ENCODE measurements at regions not wholly inside any gene's neighbourhood (a gene's known extent, or its start where the extent isn't known, plus 50 kb on each side); places are given as distances from the start of the nearest gene placed in this dataset.

DNA sequence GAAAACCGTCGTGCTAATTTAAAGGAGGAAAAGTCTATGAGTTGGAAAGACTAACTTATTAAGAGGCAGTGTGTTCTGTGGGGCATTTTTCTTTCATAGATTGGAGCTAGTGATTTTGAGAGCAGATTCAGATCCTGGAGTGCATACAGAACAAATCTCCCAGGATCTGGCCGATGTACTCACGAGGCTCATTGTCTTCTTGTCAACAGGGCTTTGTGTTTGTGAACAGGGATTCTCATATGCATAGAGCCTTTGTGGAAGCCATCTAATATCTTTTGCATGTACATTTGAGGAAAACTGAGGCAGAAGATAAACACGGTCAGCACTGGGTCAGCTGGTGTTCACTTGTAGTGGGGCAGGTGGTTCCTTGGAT, 482.9 kb upstream of the TSHZ3 start:
- no peaks in the 10 kb centered on the region for H3K27me3 ChIP-seq (ENCODE audit: insufficient read depth, low read length)
- no peak for DNase-seq (ENCODE audit: insufficient read length, low spot score, missing footprints)
- no peaks in the 10 kb centered on the region for H3K9me3 ChIP-seq (ENCODE audit: low read depth, low read length)
- no peaks in the 10 kb centered on the region for H3K4me1 ChIP-seq (ENCODE audit: insufficient read depth, low read length)
- H3K4me2 ChIP-seq (ENCODE audit: insufficient read depth, low read length) = no peak overlapping the region
- TF ChIP-seq CTCF (IDR thresholded peaks at IDR 0.05; ENCODE audit: extremely low read depth, low read depth, low read length) = no peak
- H4K20me1 ChIP-seq (ENCODE audit: insufficient read depth, low read length) = no peaks in the 10 kb centered on the region
- no peak overlapping the region for H3K27ac ChIP-seq (ENCODE audit: low read depth, low read length)
- H3K36me3 ChIP-seq (ENCODE audit: insufficient read depth, low read length) = no peaks in the 10 kb centered on the region
- no peaks in the 10 kb centered on the region for H3K79me2 ChIP-seq (ENCODE audit: insufficient read depth, low read length)
- H3K4me3 ChIP-seq (ENCODE audit: insufficient read depth, low read length) = no peak overlapping the region
- no peak overlapping the region for H2AFZ ChIP-seq (ENCODE audit: low read length)

DNA sequence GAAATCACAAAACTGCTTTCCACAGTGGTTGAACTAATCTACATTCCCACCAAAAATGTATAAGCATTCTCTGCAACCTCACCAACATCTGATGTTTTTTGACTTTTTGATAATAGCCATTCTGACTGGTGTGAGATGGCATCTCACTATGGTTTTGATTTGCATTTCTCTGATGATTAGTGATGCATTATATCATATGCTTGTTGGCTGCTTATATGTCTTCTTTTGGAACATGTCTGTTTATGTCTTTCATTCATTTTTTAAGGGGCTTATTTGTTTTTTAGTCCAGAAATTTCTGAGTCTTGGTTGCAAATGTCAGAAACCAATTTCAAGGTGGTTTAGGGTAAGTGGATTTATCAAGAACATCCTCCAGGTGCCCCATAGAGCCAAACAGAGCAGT, 484.8 kb upstream of the TSHZ3 start:
- Histone ChIP-seq H3K36me3 (ENCODE audit: insufficient read depth, low read length) (no peaks in the 10 kb centered on the region), H3K9me3 (ENCODE audit: low read depth, low read length) (no peaks in the 10 kb centered on the region), H3K4me1 (ENCODE audit: insufficient read depth, low read length) (no peaks in the 10 kb centered on the region), H3K27ac (ENCODE audit: low read depth, low read length) (no peak overlapping the region), H3K4me3 (ENCODE audit: insufficient read depth, low read length) (no peak overlapping the region), H4K20me1 (ENCODE audit: insufficient read depth, low read length) (no peaks in the 10 kb centered on the region), H3K27me3 (ENCODE audit: insufficient read depth, low read length) (no peaks in the 10 kb centered on the region), H3K79me2 (ENCODE audit: insufficient read depth, low read length) (no peaks in the 10 kb centered on the region), H2AFZ (ENCODE audit: low read length) (no peak overlapping the region), H3K4me2 (ENCODE audit: insufficient read depth, low read length) (no peak overlapping the region)
- DNase-seq (ENCODE audit: insufficient read length, low spot score, missing footprints) = no peak
- TF ChIP-seq CTCF (IDR thresholded peaks at IDR 0.05; ENCODE audit: extremely low read depth, low read depth, low read length) = no peak

- Histone ChIP-seq H3K4me2 (ENCODE audit: insufficient read depth, low read length) (no peak overlapping the region), H3K4me1 (ENCODE audit: insufficient read depth, low read length) (no peaks in the 10 kb centered on the region)
- no peak for DNase-seq (ENCODE audit: insufficient read length, low spot score, missing footprints)
These were observed 489.1 kb upstream of the TSHZ3 start for GRCh38 chr19:31838163-31838815.

DNA sequence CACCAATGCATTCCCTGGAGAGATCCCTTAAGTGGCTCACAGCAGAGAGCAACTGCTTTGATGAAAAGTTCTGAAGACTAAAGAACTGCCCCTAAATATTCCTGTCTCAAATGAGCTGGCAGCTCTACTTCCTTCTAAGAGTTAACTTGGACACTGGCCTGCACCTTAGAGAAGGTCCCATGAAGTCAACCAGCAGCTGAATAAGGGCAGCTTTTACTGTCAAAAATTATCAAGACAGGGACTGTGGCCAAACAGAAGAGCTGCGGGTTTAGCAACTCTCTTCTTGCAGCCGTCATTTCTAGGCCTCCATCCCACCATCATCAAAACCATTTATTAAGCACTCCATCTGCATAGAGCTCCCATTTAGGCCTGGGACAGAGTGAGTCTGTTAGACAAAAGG, 491.1 kb upstream of the TSHZ3 start:
- Histone ChIP-seq H3K79me2 (ENCODE audit: insufficient read depth, low read length) (no peaks in the 10 kb centered on the region), H2AFZ (ENCODE audit: low read length) (no peak overlapping the region), H4K20me1 (ENCODE audit: insufficient read depth, low read length) (no peaks in the 10 kb centered on the region), H3K4me3 (ENCODE audit: insufficient read depth, low read length) (no peak overlapping the region), H3K36me3 (ENCODE audit: insufficient read depth, low read length) (no peaks in the 10 kb centered on the region), H3K4me2 (ENCODE audit: insufficient read depth, low read length) (no peak overlapping the region), H3K27me3 (ENCODE audit: insufficient read depth, low read length) (no peaks in the 10 kb centered on the region), H3K9me3 (ENCODE audit: low read depth, low read length) (peaks cover 2% of the 10 kb centered on the region), H3K27ac (ENCODE audit: low read depth, low read length) (no peak overlapping the region), H3K4me1 (ENCODE audit: insufficient read depth, low read length) (no peaks in the 10 kb centered on the region)
- no peak for TF ChIP-seq CTCF (IDR thresholded peaks at IDR 0.05; ENCODE audit: extremely low read depth, low read depth, low read length)
- no peak for DNase-seq (ENCODE audit: insufficient read length, low spot score, missing footprints)

More at GRCh38 chr19:31838163-31838815, 489.1 kb upstream of the TSHZ3 start:
- Histone ChIP-seq H3K27ac (ENCODE audit: low read depth, low read length) (no peak overlapping the region), H3K4me3 (ENCODE audit: insufficient read depth, low read length) (no peak overlapping the region), H2AFZ (ENCODE audit: low read length) (no peak overlapping the region), H3K27me3 (ENCODE audit: insufficient read depth, low read length) (no peaks in the 10 kb centered on the region), H4K20me1 (ENCODE audit: insufficient read depth, low read length) (no peaks in the 10 kb centered on the region), H3K9me3 (ENCODE audit: low read depth, low read length) (peaks cover 2% of the 10 kb centered on the region), H3K79me2 (ENCODE audit: insufficient read depth, low read length) (no peaks in the 10 kb centered on the region), H3K36me3 (ENCODE audit: insufficient read depth, low read length) (no peaks in the 10 kb centered on the region)
- TF ChIP-seq CTCF (IDR thresholded peaks at IDR 0.05; ENCODE audit: extremely low read depth, low read depth, low read length) = no peak

Data from osteoblast (primary cell).